ENCODE measurements at regions not wholly inside any gene's neighbourhood (a gene's known extent, or its start where the extent isn't known, plus 50 kb on each side); places are given as distances from the start of the nearest gene placed in this dataset.
A peak's percentile ranks its signal among the peaks of the same experiment; 100 is the strongest.

- no peak for DNase-seq
Measured at GRCh38 chr6:166842607-166843006, 113.7 kb downstream of the RNASET2 start.

GRCh38 chr6:166841216-166841615 lies 115.1 kb downstream of the RNASET2 start:
- no peak for DNase-seq

DNA sequence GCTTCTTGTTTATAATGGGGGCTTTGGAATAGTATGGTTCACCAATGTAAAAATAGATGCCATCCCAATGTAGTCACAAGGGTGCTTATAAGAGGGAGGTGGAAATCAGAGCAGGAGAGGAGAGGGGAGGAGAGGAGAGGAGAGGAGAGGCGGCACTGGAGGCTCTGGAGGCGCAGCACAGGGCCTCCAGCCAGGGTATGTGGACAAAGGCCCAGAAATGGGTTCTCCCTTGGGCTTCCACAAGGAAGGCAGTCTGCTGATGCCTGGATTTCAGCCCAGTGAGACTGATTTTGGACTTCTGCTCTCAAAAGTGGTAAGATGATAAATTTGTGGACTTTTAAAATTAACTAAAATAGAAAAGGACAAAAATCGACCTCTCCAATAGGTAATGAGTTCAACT lies 116.8 kb downstream of the RNASET2 start:
- DNase-seq, result no peak

DNA sequence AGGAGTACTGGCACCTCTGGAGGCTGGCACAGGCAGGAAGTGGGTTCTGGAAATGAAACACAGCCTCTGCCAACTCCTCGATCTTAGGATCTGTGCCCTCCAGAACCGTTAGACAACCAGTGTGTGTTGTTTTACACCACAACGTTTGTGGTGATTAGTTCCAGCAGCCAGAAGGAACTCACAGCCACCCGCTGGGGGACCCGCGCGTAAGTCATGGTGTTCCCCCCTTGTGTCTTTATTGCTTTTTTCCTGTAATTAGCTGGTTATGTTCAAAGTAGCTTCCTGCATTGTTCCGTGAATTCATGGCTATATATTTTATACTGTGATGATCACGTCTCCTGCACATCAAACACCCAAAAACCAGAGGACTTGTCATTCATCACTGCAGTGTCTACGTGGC lies 117.4 kb downstream of the RNASET2 start:
- no peak for DNase-seq

- DNase-seq, result no peak
Measured at GRCh38 chr6:166836785-166837718, 119.3 kb downstream of the RNASET2 start.

GRCh38 chr6:166834049-166834448 lies 122.3 kb downstream of the RNASET2 start:
- DNase-seq, result no peak

DNA sequence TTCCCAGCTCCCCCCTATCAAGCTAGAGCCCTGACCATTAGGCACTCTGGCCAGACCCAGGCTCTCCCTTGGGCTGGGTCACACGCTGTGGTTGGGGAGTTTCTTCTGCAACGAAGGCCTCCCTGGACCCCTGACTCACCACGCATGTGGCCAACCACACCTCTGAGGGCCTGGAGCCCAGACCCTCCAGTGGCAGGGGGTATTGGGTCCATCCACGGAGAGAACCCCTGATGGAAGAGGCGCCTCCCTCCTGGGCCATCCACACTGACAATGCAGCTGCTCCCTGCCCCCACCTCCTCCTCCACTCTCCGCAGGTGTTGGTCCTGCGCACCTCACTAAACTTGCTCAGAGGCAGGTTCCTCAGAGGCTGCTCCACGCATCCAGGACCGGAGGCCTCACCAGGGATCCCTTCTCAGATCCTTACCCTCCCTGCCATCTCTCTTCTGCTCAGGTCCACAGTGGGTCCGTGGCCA lies 125.4 kb downstream of the RNASET2 start:
- DNase-seq, result no peak

DNA sequence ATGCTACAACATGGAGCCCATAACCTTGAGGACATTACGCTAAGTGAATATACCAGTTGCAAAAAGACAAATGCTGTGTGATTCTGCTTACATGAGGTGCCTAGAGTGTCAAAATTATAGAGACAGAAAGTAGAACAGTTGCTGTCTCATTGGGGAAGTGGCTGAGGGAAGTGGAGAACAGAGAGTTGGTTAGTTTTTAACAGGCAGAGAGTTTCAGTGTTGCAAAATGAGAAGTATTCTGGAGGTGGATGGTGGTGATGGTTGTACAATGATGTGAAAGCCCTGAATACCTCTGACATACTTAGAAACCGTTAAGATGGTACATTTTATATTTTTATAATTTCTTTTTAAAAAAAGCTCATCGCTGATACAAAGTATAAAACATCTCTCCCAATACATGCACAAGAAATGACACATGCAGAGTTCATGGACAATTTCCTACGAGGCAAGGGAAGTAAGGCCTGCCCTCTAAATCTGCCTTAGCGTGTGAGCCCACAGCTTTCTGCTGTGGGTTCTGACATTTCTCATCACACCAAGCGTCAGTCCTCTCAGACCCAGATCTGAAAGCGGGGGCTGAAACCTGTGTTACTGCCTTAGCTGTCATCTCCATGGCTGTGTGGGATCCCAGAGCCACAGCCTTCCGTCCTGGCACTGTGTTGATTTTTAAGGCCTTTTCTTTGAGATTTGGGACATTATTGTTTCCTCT lies 126.0 kb downstream of the RNASET2 start:
- DNase-seq, result no peak

DNA sequence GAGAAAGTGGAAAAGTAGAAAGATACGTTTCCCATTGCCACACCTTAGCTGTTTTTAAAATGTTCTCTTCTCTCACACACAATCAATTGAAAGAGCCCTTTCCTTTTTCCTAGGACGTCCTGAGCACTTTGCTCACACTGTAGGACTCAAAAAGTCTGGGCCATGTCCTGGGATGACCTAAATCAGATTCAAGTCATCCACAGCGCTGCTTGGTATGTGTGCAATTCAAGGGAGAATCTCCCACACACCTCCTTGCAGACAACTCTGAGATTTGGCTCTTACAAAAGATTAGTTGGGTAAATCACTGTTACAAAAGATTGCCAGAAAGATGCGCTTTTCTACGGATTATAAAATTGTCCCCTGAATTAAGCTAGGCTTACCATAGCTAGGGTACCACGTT lies 130.1 kb downstream of the RNASET2 start:
- DNase-seq, result no peak

- DNase-seq, result no peak
Measured at GRCh38 chr6:166825553-166826145, 130.7 kb downstream of the RNASET2 start.

DNA sequence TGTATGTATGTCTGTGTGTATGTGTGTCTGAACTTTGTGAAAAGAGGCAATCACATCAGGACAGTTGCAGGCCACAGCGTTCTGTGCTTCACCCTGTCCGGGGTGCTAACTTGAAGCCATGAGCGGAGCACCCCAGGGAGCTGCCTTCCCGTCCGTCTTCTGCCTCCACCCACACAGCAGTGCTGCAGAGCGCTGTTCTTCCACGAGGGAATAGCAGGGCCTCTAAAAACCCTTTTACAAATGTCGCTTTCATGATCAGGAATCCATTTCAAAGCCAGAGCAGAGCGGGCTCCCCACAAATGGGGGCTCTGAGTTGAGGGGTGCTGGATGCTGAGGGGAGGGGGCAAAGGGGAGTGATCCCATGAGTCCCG lies 131.5 kb downstream of the RNASET2 start:
- no peak for DNase-seq

GRCh38 chr6:166824146-166824879 lies 132.0 kb downstream of the RNASET2 start:
- DNase-seq, result no peak

GRCh38 chr6:166822609-166823008 lies 133.7 kb downstream of the RNASET2 start:
- DNase-seq, result no peak

GRCh38 chr6:166820483-166820882 lies 135.9 kb downstream of the RNASET2 start:
- no peak for DNase-seq

GRCh38 chr6:166820070-166820469 lies 136.3 kb downstream of the RNASET2 start:
- no peak for DNase-seq

- DNase-seq, result peak; percentile 38
Measured at GRCh38 chr6:166815629-166816028, 140.7 kb downstream of the RNASET2 start.

- no peak for DNase-seq
Measured at GRCh38 chr6:166814390-166814789, 142.0 kb downstream of the RNASET2 start.

DNA sequence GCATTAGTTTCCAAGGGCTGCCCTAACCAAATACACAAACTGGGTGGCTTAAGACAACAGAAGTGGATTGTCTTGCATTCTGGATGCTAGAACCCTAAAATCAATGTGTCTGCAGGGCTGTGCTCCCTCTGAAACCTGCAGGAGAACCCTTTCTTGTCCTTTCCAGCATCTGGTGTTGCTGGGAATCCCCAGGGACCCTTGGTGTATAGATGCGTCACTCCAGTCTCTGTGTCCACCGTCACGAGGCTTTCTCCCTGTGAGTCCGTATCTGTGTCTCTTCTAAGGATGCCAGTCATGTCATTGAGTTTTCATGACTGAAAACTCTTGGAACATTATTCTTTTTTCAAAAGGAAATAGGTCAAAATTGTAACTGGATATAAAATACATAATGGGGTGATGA lies 142.9 kb downstream of the RNASET2 start:
- DNase-seq, result no peak

- no peak for DNase-seq
Measured at GRCh38 chr6:166810864-166811263, 145.5 kb downstream of the RNASET2 start.

DNA sequence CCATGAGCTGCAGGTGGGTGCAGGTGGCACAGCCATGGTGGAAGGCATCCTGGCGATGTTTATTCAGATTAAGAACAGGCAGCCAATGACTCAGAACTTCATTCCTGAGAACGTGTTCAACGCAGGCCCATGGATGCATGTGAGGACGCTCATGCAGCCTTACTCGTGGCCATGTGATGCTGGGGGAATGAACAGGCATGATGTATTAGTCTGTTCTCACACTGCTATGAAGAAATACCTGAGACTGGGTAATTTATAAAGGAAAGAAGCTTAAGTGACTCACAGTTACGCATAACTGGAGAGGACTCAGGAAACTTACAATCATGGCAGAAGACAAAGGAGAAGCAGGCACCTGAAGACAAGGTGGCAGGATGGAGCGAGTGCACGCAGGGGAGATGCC lies 146.6 kb downstream of the RNASET2 start:
- DNase-seq, result no peak

DNA sequence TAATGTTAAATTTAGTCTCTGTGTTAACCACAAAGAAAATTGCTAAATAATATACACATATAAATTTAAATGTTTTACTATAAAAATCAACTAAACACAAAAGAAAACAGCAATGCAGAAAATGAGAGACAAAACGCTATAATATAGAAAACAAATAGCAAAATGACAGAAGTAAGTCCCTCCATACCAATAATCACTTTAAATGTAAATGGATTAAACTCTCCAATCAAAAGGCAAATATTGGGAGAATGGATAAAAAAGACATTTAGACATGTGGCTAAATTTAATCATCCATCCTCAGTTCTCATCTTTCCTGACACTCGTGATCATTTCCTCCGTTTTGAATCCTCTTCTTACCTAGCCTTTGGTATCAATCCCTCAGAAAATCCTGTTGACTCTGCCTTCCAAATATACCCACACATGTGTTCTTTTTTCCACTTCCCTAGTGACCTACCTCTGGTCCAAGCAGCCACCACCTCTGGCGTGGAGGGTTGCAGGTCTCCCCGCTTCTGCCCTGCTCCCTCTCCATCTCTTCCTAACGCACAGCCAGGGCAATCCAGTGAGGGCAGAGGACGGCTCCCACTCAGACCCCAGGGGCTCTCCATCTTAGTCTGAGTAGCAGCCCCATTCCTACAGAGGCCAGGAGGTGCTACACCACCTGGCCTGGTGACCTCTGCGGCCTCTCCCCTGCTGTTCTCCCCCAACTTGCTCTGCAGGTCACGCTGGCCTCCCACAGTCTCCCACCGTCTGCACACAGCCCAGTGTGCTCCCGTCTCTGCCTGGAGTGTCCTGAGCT lies 149.2 kb downstream of the RNASET2 start:
- no peak for DNase-seq
